Chondrocyte (in vitro differentiated cells): ENCODE measurements at regions not wholly inside any gene's neighbourhood (a gene's known extent, or its start where the extent isn't known, plus 50 kb on each side); places are given as distances from the start of the nearest gene placed in this dataset.

Experiments
- DNase-seq: peaks from one replicate; pipeline ENCODE4 v3.0.0; 2021; ENCODE audit warnings: mixed read lengths, low spot score
- H3K27ac Mint-ChIP-seq: one replicate; pipeline ENCODE4 v1.8.0; 2021; ENCODE audit warnings: mild to moderate bottlenecking, moderate library complexity, mixed read lengths; ENCODE audit not compliant: unreplicated experiment
- H3K27me3 Mint-ChIP-seq: 2 replicates; pipeline ENCODE4 v1.8.0; 2021; ENCODE audit warnings: low read depth, mixed read lengths
- H3K36me3 Mint-ChIP-seq: 2 replicates; pipeline ENCODE4 v1.8.0; 2021; ENCODE audit warnings: low read depth, mixed read lengths
- H3K4me1 Mint-ChIP-seq: 2 replicates; pipeline ENCODE4 v1.8.0; 2021; ENCODE audit warnings: low read depth, mild to moderate bottlenecking, mixed read lengths
- H3K4me3 Mint-ChIP-seq: one replicate; pipeline ENCODE4 v1.8.0; 2021; ENCODE audit warnings: mild to moderate bottlenecking, moderate library complexity, mixed read lengths; ENCODE audit not compliant: unreplicated experiment
- H3K9me3 Mint-ChIP-seq: 2 replicates; pipeline ENCODE4 v1.8.0; 2021; ENCODE audit warnings: low read depth, mixed read lengths
- CTCF ChIP-seq: fragments of 200-600 bp; sonication (generic); IDR thresholded peaks from 2 replicates; pipeline ENCODE4 v1.5.0; 2021; ENCODE audit warnings: antibody characterized with exemption, mild to moderate bottlenecking, moderate library complexity

- H3K4me3 Mint-ChIP-seq, result no peak overlapping the region
- no peaks in the 10 kb centered on the region for H3K36me3 Mint-ChIP-seq
- peaks cover 15% of the 10 kb centered on the region for H3K4me1 Mint-ChIP-seq
- no peak for TF ChIP-seq CTCF
- H3K27me3 Mint-ChIP-seq, result no peaks in the 10 kb centered on the region
- no peak for DNase-seq
- no peaks in the 10 kb centered on the region for H3K9me3 Mint-ChIP-seq
- no peak overlapping the region for H3K27ac Mint-ChIP-seq
Measured at GRCh38 chr2:62314291-62314690, 118.4 kb downstream of the B3GNT2 start.

- H3K4me1 Mint-ChIP-seq, result peaks cover 10% of the 10 kb centered on the region
- no peaks in the 10 kb centered on the region for H3K9me3 Mint-ChIP-seq
- H3K27ac Mint-ChIP-seq, result no peak overlapping the region
- H3K27me3 Mint-ChIP-seq, result no peaks in the 10 kb centered on the region
- TF ChIP-seq CTCF, result no peak
- DNase-seq, result no peak
- no peaks in the 10 kb centered on the region for H3K36me3 Mint-ChIP-seq
- no peak overlapping the region for H3K4me3 Mint-ChIP-seq
Measured at GRCh38 chr2:62313449-62314227, 117.7 kb downstream of the B3GNT2 start.

GRCh38 chr2:62309465-62310091 is 113.7 kb downstream of the B3GNT2 start:
- Mint-ChIP-seq H3K4me3 (no peak overlapping the region), H3K36me3 (no peaks in the 10 kb centered on the region), H3K27me3 (no peaks in the 10 kb centered on the region), H3K27ac (no peak overlapping the region), H3K4me1 (peaks cover 24% of the 10 kb centered on the region), H3K9me3 (no peaks in the 10 kb centered on the region)
- no peak for DNase-seq
- TF ChIP-seq CTCF, result no peak

- TF ChIP-seq CTCF, result no peak
- no peaks in the 10 kb centered on the region for H3K9me3 Mint-ChIP-seq
- no peak for DNase-seq
- no peak overlapping the region for H3K27ac Mint-ChIP-seq
- H3K36me3 Mint-ChIP-seq, result no peaks in the 10 kb centered on the region
- H3K27me3 Mint-ChIP-seq, result no peaks in the 10 kb centered on the region
- H3K4me3 Mint-ChIP-seq, result no peak overlapping the region
- H3K4me1 Mint-ChIP-seq, result peaks cover 28% of the 10 kb centered on the region
Measured at GRCh38 chr2:62309081-62309464, 113.2 kb downstream of the B3GNT2 start.

- no peak for TF ChIP-seq CTCF
- Mint-ChIP-seq H3K36me3 (no peaks in the 10 kb centered on the region), H3K27me3 (no peaks in the 10 kb centered on the region), H3K27ac (no peak overlapping the region), H3K4me1 (peaks cover 28% of the 10 kb centered on the region), H3K4me3 (no peak overlapping the region), H3K9me3 (no peaks in the 10 kb centered on the region)
- DNase-seq, result no peak
Measured at GRCh38 chr2:62307469-62308389, 111.8 kb downstream of the B3GNT2 start.
